ENCODE measurements at regions not wholly inside any gene's neighbourhood (a gene's known extent, or its start where the extent isn't known, plus 50 kb on each side); places are given as distances from the start of the nearest gene placed in this dataset.

DNA sequence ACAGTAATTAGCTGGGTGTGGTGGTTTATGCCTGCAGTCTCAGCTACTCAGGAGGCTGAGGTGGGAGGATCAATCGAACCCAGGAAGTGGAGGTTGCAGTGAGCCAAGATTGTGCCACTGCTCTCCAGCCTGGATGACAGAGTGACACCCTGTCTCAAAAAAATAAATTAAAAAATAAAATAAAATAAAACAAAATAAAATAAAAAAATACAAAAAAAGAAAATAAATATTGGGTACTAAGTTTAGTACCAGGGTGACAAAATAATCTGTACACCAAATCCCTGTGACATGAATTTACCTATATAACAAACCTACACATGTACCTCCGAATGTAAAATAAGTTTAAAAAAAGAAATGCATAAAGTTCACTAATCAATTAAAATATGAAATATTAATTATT lies 666.0 kb upstream of the CDH18 start:
- no peak for TF ChIP-seq POLR2AphosphoS5 (IDR thresholded peaks at IDR 0.05; ENCODE audit: low read depth, low read length)
- no peak for TF ChIP-seq POU2F2 (IDR thresholded peaks at IDR 0.05; ENCODE audit: low read depth, low read length)
- TF ChIP-seq POLR2A (IDR thresholded peaks at IDR 0.05; ENCODE audit: low read depth, low read length): no peak
- TF ChIP-seq TAF1 (IDR thresholded peaks at IDR 0.05; ENCODE audit: low read depth, low read length): no peak
- no peak for TF ChIP-seq SPI1 (IDR thresholded peaks at IDR 0.05; ENCODE audit: low read depth, low read length)

All from GM12891 (cell line).